ENCODE measurements at regions not wholly inside any gene's neighbourhood (a gene's known extent, or its start where the extent isn't known, plus 50 kb on each side); places are given as distances from the start of the nearest gene placed in this dataset.

- TF ChIP-seq HDAC2 (IDR thresholded peaks at IDR 0.05; ENCODE audit: borderline replicate concordance in 1 of 2, low read depth in 2 of 2, low read length in 2 of 2) (no peak), FOSL1 (IDR thresholded peaks at IDR 0.05; ENCODE audit: insufficient read depth, low read depth, low read length) (no peak)
These were observed 61.4 kb upstream of the FMN2 start (continued) for GRCh38 chr1:240030236-240030635.

Measured in H1 (cell line).